ENCODE measurements at regions not wholly inside any gene's neighbourhood (a gene's known extent, or its start where the extent isn't known, plus 50 kb on each side); places are given as distances from the start of the nearest gene placed in this dataset.

- TF ChIP-seq ZMAT4 (CRISPR knock-in tag; IDR thresholded peaks at IDR 0.05) (no peak), ERG (CRISPR knock-in tag; IDR thresholded peaks at IDR 0.05) (no peak)
Observed at GRCh38 chr7:80014511-80014910, 120.1 kb upstream of the GNAI1 start (continued).

GRCh38 chr7:80008039-80008438 is 126.6 kb upstream of the GNAI1 start:
- no peak for ATAC-seq
- Mint-ChIP-seq H3K4me1 (no peaks in the 10 kb centered on the region), H3K27ac (no peak overlapping the region)
- TF ChIP-seq FOXP1 (CRISPR knock-in tag; IDR thresholded peaks at IDR 0.05; ENCODE audit: borderline replicate concordance) (no peak), ZNF423 (CRISPR knock-in tag; IDR thresholded peaks at IDR 0.05) (no peak), JUN (CRISPR knock-in tag; IDR thresholded peaks at IDR 0.05) (no peak), TP53 (CRISPR knock-in tag; IDR thresholded peaks at IDR 0.05) (no peak), ZNF281 (CRISPR knock-in tag; IDR thresholded peaks at IDR 0.05) (no peak), AFF4 (CRISPR knock-in tag; IDR thresholded peaks at IDR 0.05; ENCODE audit: borderline replicate concordance) (no peak), RELA (CRISPR knock-in tag; IDR thresholded peaks at IDR 0.05; ENCODE audit: borderline replicate concordance) (no peak), STAT6 (CRISPR knock-in tag; conservative IDR thresholded peaks at IDR 0.05; ENCODE audit: low read depth) (no peak), ZNF232 (CRISPR knock-in tag; IDR thresholded peaks at IDR 0.05) (no peak), ZNF512 (CRISPR knock-in tag; IDR thresholded peaks at IDR 0.05; ENCODE audit: borderline replicate concordance) (no peak), ETV6 (CRISPR knock-in tag; IDR thresholded peaks at IDR 0.05) (no peak), ZNF532 (CRISPR knock-in tag; IDR thresholded peaks at IDR 0.05; ENCODE audit: borderline replicate concordance) (no peak), E2F5 (CRISPR knock-in tag; IDR thresholded peaks at IDR 0.05) (no peak), CDX4 (CRISPR knock-in tag; IDR thresholded peaks at IDR 0.05; ENCODE audit: borderline replicate concordance) (no peak), CBFB (CRISPR knock-in tag; IDR thresholded peaks at IDR 0.05; ENCODE audit: low read depth) (no peak)

More at GRCh38 chr7:80008039-80008438, 126.6 kb upstream of the GNAI1 start:
- H3K9me3 Mint-ChIP-seq: no peaks in the 10 kb centered on the region
- no peak for DNase-seq (ENCODE audit: low spot score)
- no peaks in the 10 kb centered on the region for H3K36me3 Mint-ChIP-seq
- ChIA-PET POLR2A (no interaction called here), CTCF (no interaction called here)
- H3K27me3 Mint-ChIP-seq (ENCODE audit: low read depth): no peaks in the 10 kb centered on the region
- no peak overlapping the region for H3K4me3 Mint-ChIP-seq
